GM12864 (cell line): ENCODE measurements at regions not wholly inside any gene's neighbourhood (a gene's known extent, or its start where the extent isn't known, plus 50 kb on each side); places are given as distances from the start of the nearest gene placed in this dataset.

Experiments
- DNase-seq: peaks from one replicate; pipeline ENCODE4 v3.0.0-alpha.2; 2011; ENCODE audit warnings: low read depth
- H3K4me3 ChIP-seq: 2 replicates; pipeline ENCODE4 v1.5.1; 2011; ENCODE audit warnings: mild to moderate bottlenecking, low read depth, low read length, control low read depth
- TF ChIP-seq, protein P1 (sequence below): IDR thresholded peaks from 2 replicates; pipeline ENCODE4 v1.5.1; 2011; ENCODE audit warnings: low read depth, mild to moderate bottlenecking, moderate library complexity, low read length, control low read depth, inconsistent platforms; ENCODE audit errors: missing control alignments

DNA sequence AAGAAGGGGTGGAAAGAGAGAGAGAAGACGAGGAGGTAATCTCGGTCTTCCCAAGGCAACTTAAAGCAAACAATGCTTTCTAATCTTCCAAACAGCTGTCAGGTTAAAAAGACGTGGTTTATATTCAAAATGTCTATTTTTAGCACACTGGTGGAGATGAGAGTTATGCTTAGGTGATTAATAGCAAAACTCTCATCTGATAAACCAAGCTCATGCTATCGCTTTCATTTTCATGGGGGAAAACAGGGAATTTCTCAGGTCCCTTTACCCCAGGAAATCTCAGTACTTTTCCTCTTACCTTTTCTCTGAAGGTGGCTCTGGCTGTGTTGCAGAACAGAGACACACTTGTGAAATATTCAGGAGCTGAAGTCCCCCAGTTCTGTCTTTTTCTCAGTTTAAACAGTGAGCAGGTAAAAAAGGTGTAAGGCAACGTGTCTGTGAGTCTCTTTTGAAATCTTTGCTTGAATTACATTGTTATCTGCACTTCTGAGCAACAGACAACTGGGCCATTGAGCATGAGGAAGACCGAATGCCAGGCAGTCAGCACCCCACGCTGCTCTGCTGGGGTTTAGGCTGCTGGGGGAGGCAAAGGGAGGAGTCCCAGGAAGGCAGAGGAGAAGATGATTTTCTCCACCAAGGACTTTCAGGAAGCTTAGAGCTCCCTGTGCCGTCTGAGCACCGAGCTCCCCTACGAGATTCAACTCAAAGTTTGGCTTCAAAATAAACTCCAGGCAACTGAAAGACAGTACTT lies 759.3 kb downstream of the BCL11B start:
- TF ChIP-seq, protein P1, sequence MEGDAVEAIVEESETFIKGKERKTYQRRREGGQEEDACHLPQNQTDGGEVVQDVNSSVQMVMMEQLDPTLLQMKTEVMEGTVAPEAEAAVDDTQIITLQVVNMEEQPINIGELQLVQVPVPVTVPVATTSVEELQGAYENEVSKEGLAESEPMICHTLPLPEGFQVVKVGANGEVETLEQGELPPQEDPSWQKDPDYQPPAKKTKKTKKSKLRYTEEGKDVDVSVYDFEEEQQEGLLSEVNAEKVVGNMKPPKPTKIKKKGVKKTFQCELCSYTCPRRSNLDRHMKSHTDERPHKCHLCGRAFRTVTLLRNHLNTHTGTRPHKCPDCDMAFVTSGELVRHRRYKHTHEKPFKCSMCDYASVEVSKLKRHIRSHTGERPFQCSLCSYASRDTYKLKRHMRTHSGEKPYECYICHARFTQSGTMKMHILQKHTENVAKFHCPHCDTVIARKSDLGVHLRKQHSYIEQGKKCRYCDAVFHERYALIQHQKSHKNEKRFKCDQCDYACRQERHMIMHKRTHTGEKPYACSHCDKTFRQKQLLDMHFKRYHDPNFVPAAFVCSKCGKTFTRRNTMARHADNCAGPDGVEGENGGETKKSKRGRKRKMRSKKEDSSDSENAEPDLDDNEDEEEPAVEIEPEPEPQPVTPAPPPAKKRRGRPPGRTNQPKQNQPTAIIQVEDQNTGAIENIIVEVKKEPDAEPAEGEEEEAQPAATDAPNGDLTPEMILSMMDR, result no peak
- DNase-seq, result no peak
- H3K4me3 ChIP-seq, result no peak overlapping the region

DNA sequence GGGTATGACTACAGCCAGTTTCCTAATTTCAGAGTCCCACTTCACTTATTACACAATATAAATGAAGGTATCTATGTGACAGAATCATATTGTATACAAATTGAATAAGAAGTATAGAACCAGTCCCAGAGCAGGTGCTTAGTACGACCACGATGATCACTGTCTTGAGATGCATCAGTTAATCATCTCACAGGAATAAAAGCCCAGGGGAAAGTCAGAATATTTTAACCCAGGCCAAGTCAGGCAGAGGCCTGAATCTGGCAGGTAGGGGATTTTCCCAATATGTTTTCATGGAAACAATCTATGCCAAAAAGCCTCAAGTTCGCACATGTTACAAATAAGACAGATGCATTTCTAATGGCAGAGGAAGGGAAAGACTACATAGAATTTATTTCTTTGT lies 758.4 kb downstream of the BCL11B start:
- TF ChIP-seq, protein P1, result no peak
- H3K4me3 ChIP-seq, result no peak overlapping the region
- DNase-seq, result no peak

- no peak for DNase-seq
- TF ChIP-seq, protein P1, result no peak
- no peak overlapping the region for H3K4me3 ChIP-seq
Observed at GRCh38 chr14:98514016-98514415, 758.0 kb downstream of the BCL11B start.

DNA sequence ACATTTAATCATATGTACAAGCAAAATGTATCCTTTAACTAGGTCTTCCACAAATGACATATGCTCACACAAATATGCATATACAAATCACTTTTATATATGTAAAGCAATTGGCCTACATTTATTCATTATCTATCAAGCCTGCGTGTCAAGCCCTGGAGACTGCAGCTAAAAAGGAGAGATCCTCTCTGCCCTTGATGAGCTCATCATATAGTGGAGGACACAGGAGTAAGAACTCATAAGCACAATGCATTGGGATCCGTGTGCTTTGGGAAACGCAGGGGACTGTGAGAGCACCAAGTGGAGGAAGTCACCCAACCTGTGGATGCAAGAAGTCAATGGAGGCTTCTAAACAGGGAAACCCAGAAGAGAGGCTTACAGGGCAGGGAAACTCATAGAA lies 735.7 kb downstream of the BCL11B start:
- TF ChIP-seq, protein P1, result no peak
- no peak for DNase-seq
- H3K4me3 ChIP-seq, result no peak overlapping the region

- no peak overlapping the region for H3K4me3 ChIP-seq
- TF ChIP-seq, protein P1, result no peak
- DNase-seq, result no peak
Observed at GRCh38 chr14:98542316-98542715, 729.7 kb downstream of the BCL11B start.

DNA sequence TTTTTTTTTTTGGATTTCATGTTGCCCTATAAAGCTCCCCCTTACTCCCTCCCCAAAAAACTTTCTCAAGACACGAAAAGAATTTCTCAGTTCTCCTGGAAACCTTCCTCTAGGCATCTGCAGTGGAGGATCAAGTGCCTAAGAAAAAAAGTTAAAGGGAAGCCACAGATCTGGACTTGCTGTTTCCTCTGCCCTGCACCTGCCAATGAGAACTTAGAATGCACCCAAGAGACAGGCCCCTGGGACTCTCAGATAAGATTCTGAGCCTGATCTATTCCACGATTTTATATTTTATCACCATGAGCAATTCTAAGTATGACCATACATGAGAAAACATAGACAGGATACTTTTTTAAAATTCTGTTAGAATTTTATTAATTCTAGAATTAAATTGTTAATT lies 728.9 kb downstream of the BCL11B start:
- TF ChIP-seq, protein P1, result no peak
- no peak overlapping the region for H3K4me3 ChIP-seq
- DNase-seq, result no peak

GRCh38 chr14:98544174-98544573 lies 727.8 kb downstream of the BCL11B start:
- TF ChIP-seq, protein P1, result no peak
- DNase-seq, result no peak
- no peak overlapping the region for H3K4me3 ChIP-seq
